ENCODE measurements at regions not wholly inside any gene's neighbourhood (a gene's known extent, or its start where the extent isn't known, plus 50 kb on each side); places are given as distances from the start of the nearest gene placed in this dataset.
A peak's percentile ranks its signal among the peaks of the same experiment; 100 is the strongest.

DNA sequence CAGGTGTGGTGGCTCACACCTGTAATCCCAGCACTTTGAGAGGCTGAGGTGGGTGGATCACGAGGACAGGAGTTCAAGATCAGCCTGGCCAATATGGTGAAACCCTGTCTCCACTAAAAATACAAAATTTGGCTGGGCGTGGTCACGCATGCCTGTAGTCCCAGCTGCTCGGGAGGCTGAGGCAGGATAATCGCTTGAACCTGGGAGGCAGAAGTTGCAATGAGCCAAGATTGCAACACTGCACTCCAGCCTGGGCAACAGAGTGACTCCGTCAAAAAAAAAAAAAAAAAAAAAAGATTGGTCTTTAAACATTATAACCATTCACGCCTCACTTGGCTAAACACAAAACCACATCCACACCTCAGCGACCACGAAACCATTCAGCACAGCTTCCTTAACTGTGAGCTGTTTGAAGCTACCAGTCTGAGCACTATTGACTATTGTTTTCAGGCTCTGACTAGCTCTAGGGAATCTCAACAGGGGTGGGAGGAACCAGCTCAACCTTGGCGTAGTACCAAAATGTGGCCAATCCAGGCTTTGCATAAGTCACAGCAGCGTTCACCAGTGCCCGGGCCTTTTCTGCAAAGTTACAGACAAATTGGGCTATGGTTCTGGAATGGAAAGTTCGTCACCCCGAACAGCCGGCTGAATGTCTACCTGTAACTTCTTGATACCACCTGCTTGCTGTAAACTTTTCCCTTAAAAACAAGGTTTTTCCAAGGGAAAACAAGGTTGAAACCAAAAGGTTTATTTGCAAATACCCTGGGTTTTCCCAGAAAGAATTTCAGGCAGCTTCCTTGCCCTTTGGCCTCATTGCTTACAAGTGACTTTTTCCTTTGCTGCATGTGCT lies 73.6 kb upstream of the DHX15 start:
- no peak for TF ChIP-seq CTCF (IDR thresholded peaks at IDR 0.05; ENCODE audit: extremely low read depth, missing control alignments)
- DNase-seq (ENCODE audit: low spot score), result peak; percentile 31

DNA sequence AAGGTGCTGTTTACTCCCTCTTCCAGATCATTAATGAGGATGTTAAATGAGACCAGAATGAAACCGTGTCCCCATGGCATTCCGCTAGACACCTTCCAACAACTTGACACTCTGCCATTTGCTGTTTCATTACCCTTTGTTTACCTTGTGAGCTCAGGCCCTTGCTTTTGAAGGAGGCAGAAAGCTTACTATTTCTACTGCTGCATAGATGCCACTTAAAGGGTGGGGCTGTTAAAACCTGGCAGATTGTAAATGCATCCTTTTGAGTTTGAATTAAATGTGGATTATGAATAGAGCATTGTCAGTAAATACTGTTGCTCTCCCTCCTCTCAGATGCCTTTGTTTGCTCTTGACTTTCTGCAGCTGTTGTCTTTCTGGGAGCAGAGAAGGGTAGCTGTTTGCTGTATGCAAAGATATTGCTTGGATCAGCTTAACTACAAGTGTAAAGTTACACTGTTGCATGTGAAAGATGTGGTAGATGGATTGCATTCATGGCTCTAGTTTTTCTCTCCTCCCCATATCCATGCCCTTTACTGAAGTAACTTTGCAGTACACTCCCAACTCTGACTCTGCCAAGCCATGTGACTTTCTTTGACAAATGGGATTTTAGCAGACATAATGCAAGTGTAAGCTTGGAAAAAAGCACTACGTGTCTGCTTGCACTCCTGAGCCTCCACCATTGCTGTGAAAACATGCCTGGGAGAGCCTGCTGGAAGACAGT lies 75.0 kb upstream of the DHX15 start:
- DNase-seq (ENCODE audit: low spot score), result no peak
- no peak for TF ChIP-seq CTCF (IDR thresholded peaks at IDR 0.05; ENCODE audit: extremely low read depth, missing control alignments)

GRCh38 chr4:24662056-24662455 lies 77.7 kb upstream of the DHX15 start:
- TF ChIP-seq CTCF (IDR thresholded peaks at IDR 0.05; ENCODE audit: extremely low read depth, missing control alignments), result no peak
- no peak for DNase-seq (ENCODE audit: low spot score)

DNA sequence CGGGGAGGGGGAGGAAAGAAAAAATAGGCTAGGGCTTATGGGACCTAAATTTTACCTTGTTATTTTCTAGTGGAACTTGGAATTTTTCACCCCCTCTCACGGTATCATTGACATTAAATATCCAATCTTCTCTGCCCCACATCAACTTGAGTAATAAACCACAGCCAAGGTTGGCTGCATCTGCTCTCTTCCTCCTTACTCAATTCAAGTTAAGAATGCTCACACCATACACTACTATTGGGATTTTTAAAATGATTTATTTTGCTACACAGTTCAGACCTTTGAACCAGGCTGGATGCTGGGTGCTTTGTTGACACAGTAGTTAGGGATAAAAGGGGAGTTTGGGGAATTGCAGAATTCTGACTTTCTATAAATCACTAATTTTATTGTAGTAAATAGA lies 78.2 kb upstream of the DHX15 start:
- no peak for DNase-seq (ENCODE audit: low spot score)
- TF ChIP-seq CTCF (IDR thresholded peaks at IDR 0.05; ENCODE audit: extremely low read depth, missing control alignments), result no peak

GRCh38 chr4:24664956-24665355 lies 80.6 kb upstream of the DHX15 start:
- DNase-seq (ENCODE audit: low spot score), result no peak
- no peak for TF ChIP-seq CTCF (IDR thresholded peaks at IDR 0.05; ENCODE audit: extremely low read depth, missing control alignments)

GRCh38 chr4:24666316-24666715 lies 82.0 kb upstream of the DHX15 start:
- DNase-seq (ENCODE audit: low spot score), result no peak
- TF ChIP-seq CTCF (IDR thresholded peaks at IDR 0.05; ENCODE audit: extremely low read depth, missing control alignments), result no peak

DNA sequence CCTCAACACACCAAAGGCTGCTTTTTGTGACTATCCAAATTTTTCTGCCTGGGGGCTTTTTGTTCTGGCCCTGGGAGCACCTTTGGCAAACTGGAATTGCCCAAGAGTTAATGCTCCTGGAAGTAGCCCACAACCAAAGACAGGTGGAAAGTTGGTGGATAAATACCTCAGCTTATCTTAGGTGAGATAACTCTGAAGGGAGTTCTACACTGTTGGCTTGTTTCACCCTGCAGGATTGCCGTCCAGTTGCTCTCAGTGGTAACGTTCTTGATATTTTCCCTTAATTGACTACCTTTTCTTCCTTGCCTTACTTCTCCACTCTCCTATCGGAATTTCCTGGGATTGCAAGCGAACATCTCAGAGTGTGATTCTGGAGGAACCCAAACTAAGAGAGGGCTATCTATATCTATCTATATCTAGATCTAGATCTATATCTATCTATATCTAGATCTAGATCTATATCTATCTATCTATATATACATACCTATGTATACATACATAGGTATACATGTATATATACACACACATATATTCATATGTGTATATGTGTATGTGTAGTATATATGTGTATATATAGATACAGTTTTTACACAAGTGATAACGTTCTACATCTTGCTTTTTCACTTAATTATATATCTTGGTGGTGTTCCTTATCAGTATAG lies 82.6 kb upstream of the DHX15 start:
- DNase-seq (ENCODE audit: low spot score), result no peak
- no peak for TF ChIP-seq CTCF (IDR thresholded peaks at IDR 0.05; ENCODE audit: extremely low read depth, missing control alignments)
